Astrocyte (in vitro differentiated cells and primary cell): ENCODE measurements at regions not wholly inside any gene's neighbourhood (a gene's known extent, or its start where the extent isn't known, plus 50 kb on each side); places are given as distances from the start of the nearest gene placed in this dataset.

Source experiments
- EZH2 ChIP-seq: IDR thresholded peaks from 2 replicates; pipeline ENCODE4 v1.6.1; 2012; ENCODE audit warnings: mild to moderate bottlenecking, low read length, inconsistent platforms; ENCODE audit not compliant: insufficient read depth
- TF ChIP-seq, protein P1 (sequence below): IDR thresholded peaks from 2 replicates; pipeline ENCODE4 v1.5.1; 2011; ENCODE audit warnings: low read depth, mild to moderate bottlenecking, inconsistent platforms, low read length, moderate library complexity; ENCODE audit not compliant: insufficient read depth

DNA sequence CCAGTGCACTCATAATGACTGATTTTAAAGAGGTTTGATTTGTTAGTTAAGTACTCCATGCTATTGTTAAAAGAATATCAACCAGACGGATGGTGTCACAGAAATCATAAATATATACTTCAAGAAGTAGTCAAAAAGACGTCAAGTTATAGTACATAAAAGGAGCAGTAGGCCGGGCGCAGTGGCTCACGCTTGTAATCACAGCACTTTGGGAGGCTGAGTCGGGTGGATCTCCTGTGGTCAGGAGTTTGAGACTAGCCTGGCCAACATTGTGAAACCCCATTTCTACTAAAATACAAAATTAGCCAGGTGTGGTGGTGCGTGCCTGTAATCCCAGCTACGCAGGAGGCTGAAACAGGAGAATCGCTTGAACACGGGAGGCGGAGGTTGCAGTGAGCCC is 721.7 kb downstream of the JRKL start:
- TF ChIP-seq, protein P1, sequence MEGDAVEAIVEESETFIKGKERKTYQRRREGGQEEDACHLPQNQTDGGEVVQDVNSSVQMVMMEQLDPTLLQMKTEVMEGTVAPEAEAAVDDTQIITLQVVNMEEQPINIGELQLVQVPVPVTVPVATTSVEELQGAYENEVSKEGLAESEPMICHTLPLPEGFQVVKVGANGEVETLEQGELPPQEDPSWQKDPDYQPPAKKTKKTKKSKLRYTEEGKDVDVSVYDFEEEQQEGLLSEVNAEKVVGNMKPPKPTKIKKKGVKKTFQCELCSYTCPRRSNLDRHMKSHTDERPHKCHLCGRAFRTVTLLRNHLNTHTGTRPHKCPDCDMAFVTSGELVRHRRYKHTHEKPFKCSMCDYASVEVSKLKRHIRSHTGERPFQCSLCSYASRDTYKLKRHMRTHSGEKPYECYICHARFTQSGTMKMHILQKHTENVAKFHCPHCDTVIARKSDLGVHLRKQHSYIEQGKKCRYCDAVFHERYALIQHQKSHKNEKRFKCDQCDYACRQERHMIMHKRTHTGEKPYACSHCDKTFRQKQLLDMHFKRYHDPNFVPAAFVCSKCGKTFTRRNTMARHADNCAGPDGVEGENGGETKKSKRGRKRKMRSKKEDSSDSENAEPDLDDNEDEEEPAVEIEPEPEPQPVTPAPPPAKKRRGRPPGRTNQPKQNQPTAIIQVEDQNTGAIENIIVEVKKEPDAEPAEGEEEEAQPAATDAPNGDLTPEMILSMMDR: no peak
- TF ChIP-seq EZH2: no peak
